ENCODE measurements at regions not wholly inside any gene's neighbourhood (a gene's known extent, or its start where the extent isn't known, plus 50 kb on each side); places are given as distances from the start of the nearest gene placed in this dataset.

- H3K4me3 ChIP-seq (replicated peaks in 1 of 3; ENCODE audit: low read depth in 2 of 3, low read length in 3 of 3), result no peak overlapping the region
- TF ChIP-seq CTCF (IDR thresholded peaks at IDR 0.05), result no peak
- no peaks in the 10 kb centered on the region for H3K36me3 ChIP-seq (replicated peaks in 1 of 2; ENCODE audit: control insufficient read depth in 1 of 2, insufficient read depth in 2 of 2, low read length in 2 of 2)
- Mint-ChIP-seq H3K27ac (no peak overlapping the region), H3K36me3 (no peaks in the 10 kb centered on the region), H3K4me3 (no peak overlapping the region), H3K4me1 (no peaks in the 10 kb centered on the region), H3K9me3 (peaks cover 0 to 8% (median 4%) of the 10 kb centered on the region in 7 donors), H3K27me3 (ENCODE audit: low read depth in 3 of 3) (peaks cover 1 to 6% (median 3%) of the 10 kb centered on the region in 3 donors)
- no peaks in the 10 kb centered on the region for H3K4me1 ChIP-seq (ENCODE audit: control insufficient read depth in 1 of 2, insufficient read depth in 2 of 2, low read length in 2 of 2)
- no peak for DNase-seq
- intact Hi-C loops (cut with micrococcal nuclease), result no loop called here
- no peaks in the 10 kb centered on the region for H4K20me1 ChIP-seq (ENCODE audit: insufficient read depth, low read length)
- H3K9ac ChIP-seq (ENCODE audit: insufficient read depth, low read length, poor library complexity, severe bottlenecking), result no peak overlapping the region
- no peak overlapping the region for H2AFZ ChIP-seq (ENCODE audit: insufficient read depth, low read depth, low read length, poor library complexity, severe bottlenecking)
- H3K27ac ChIP-seq (ENCODE audit: low read depth in 1 of 2, low read length in 2 of 2), result no peak overlapping the region
- no peaks in the 10 kb centered on the region for H3K9me3 ChIP-seq (replicated peaks in 1 of 2; ENCODE audit: control insufficient read depth in 1 of 2, insufficient read depth in 1 of 2, low read length in 2 of 2)
- no peaks in the 10 kb centered on the region for H3K27me3 ChIP-seq (ENCODE audit: control insufficient read depth in 2 of 2, insufficient read depth in 2 of 2, low read length in 2 of 2)
- no peak overlapping the region for H3K4me2 ChIP-seq (replicated peaks; ENCODE audit: extremely low read depth, low read length, poor library complexity, severe bottlenecking)
- H3K79me2 ChIP-seq (ENCODE audit: insufficient read depth, low read length), result no peaks in the 10 kb centered on the region
Observed at GRCh38 chr2:45250176-45250575, 240.9 kb upstream of the SIX2 start.

GRCh38 chr2:45248214-45248613 lies 239.0 kb upstream of the SIX2 start:
- no CpG with 5 or more reads among the region's 4 CpGs for WGBS (ENCODE audit: insufficient coverage)
- intact Hi-C loops (cut with micrococcal nuclease), result no loop called here
- H3K4me1 ChIP-seq (ENCODE audit: control insufficient read depth in 1 of 2, insufficient read depth in 2 of 2, low read length in 2 of 2), result no peaks in the 10 kb centered on the region

More at GRCh38 chr2:45248214-45248613, 239.0 kb upstream of the SIX2 start:
- H3K27ac Mint-ChIP-seq, result no peak overlapping the region
- H3K4me1 Mint-ChIP-seq, result no peaks in the 10 kb centered on the region
- H3K4me2 ChIP-seq (replicated peaks; ENCODE audit: extremely low read depth, low read length, poor library complexity, severe bottlenecking), result no peak overlapping the region
- DNase-seq, result no peak
- no peaks in the 10 kb centered on the region for H3K36me3 ChIP-seq (replicated peaks in 1 of 2; ENCODE audit: control insufficient read depth in 1 of 2, insufficient read depth in 2 of 2, low read length in 2 of 2)
- no peaks in the 10 kb centered on the region for H3K27me3 ChIP-seq (ENCODE audit: control insufficient read depth in 2 of 2, insufficient read depth in 2 of 2, low read length in 2 of 2)
- H3K9me3 Mint-ChIP-seq, result peaks cover 0 to 8% (median 4%) of the 10 kb centered on the region in 7 donors
- H3K9me3 ChIP-seq (replicated peaks in 1 of 2; ENCODE audit: control insufficient read depth in 1 of 2, insufficient read depth in 1 of 2, low read length in 2 of 2), result no peaks in the 10 kb centered on the region
- no peak overlapping the region for H3K9ac ChIP-seq (ENCODE audit: insufficient read depth, low read length, poor library complexity, severe bottlenecking)
- H3K27ac ChIP-seq (ENCODE audit: low read depth in 1 of 2, low read length in 2 of 2), result no peak overlapping the region
- H3K4me3 ChIP-seq (replicated peaks in 1 of 3; ENCODE audit: low read depth in 2 of 3, low read length in 3 of 3), result no peak overlapping the region
- no peak overlapping the region for H2AFZ ChIP-seq (ENCODE audit: insufficient read depth, low read depth, low read length, poor library complexity, severe bottlenecking)
- no peaks in the 10 kb centered on the region for H3K79me2 ChIP-seq (ENCODE audit: insufficient read depth, low read length)
- H4K20me1 ChIP-seq (ENCODE audit: insufficient read depth, low read length), result no peaks in the 10 kb centered on the region
- TF ChIP-seq CTCF (IDR thresholded peaks at IDR 0.05), result no peak
- H3K36me3 Mint-ChIP-seq, result no peaks in the 10 kb centered on the region
- no peak overlapping the region for H3K4me3 Mint-ChIP-seq
- peaks cover 4 to 6% (median 6%) of the 10 kb centered on the region in 3 donors for H3K27me3 Mint-ChIP-seq (ENCODE audit: low read depth in 3 of 3)

Measured in CD14-positive monocyte (primary cell).